H9 (cell line): ENCODE measurements at regions not wholly inside any gene's neighbourhood (a gene's known extent, or its start where the extent isn't known, plus 50 kb on each side); places are given as distances from the start of the nearest gene placed in this dataset.

Experiments
- DNase-seq: peaks from one replicate; pipeline ENCODE4 v3.0.0-alpha.2; 2017
- H2AFZ ChIP-seq: one replicate; pipeline ENCODE4 v1.6.1; 2013; ENCODE audit warnings: mild to moderate bottlenecking, low read length, control low read depth, moderate library complexity
- H2AK5ac ChIP-seq: 2 replicates; pipeline ENCODE4 v1.6.1; 2013; ENCODE audit warnings: low read length, control low read depth, mixed read lengths; ENCODE audit not compliant: insufficient read length
- H2BK120ac ChIP-seq: one replicate; pipeline ENCODE4 v1.6.1; 2013; ENCODE audit warnings: low read depth, mild to moderate bottlenecking, low read length, control low read depth, inconsistent platforms; ENCODE audit not compliant: poor library complexity, severe bottlenecking
- H2BK12ac ChIP-seq: 2 replicates; pipeline ENCODE4 v1.6.1; 2013; ENCODE audit warnings: low read length, control low read depth, mixed read lengths, low read depth; ENCODE audit not compliant: insufficient read length
- H2BK15ac ChIP-seq: 2 replicates; pipeline ENCODE4 v1.6.1; 2013; ENCODE audit warnings: low read depth, low read length, control low read depth
- H2BK20ac ChIP-seq: one replicate; pipeline ENCODE4 v1.6.1; 2013; ENCODE audit warnings: low read depth, mild to moderate bottlenecking, low read length, control low read depth, inconsistent platforms; ENCODE audit not compliant: poor library complexity, severe bottlenecking
- H2BK5ac ChIP-seq: 2 replicates; pipeline ENCODE4 v1.6.1; 2013; ENCODE audit warnings: low read length, control low read depth, mixed read lengths; ENCODE audit not compliant: insufficient read length
- H3K14ac ChIP-seq: 2 replicates; pipeline ENCODE4 v1.6.1; 2013; ENCODE audit warnings: low read length, control low read depth; ENCODE audit not compliant: insufficient read depth
- H3K18ac ChIP-seq: 2 replicates; pipeline ENCODE4 v1.6.1; 2013; ENCODE audit warnings: low read depth, mild to moderate bottlenecking, mixed read lengths, low read length, control low read depth; ENCODE audit not compliant: insufficient read length
- H3K23ac ChIP-seq: 2 replicates; pipeline ENCODE4 v1.6.1; 2013; ENCODE audit warnings: low read length, control low read depth, mixed read lengths, low read depth; ENCODE audit not compliant: insufficient read length
- H3K23me2 ChIP-seq: 2 replicates; pipeline ENCODE4 v1.6.1; 2013; ENCODE audit warnings: low read depth, mild to moderate bottlenecking, mixed read lengths, low read length, control low read depth; ENCODE audit not compliant: insufficient read length, poor library complexity, severe bottlenecking
- H3K27ac ChIP-seq: 2 replicates; pipeline ENCODE4 v1.5.1; 2013; ENCODE audit warnings: low read length, control low read depth, mixed read lengths, low read depth; ENCODE audit not compliant: insufficient read length
- H3K27me3 ChIP-seq: 2 replicates; pipeline ENCODE4 v1.6.1; 2013; ENCODE audit warnings: low read length, control low read depth, inconsistent platforms; ENCODE audit not compliant: insufficient read depth
- H3K4ac ChIP-seq: 2 replicates; pipeline ENCODE4 v1.6.1; 2013; ENCODE audit warnings: low read depth, mild to moderate bottlenecking, control low read depth, inconsistent platforms, low read length, moderate library complexity
- H3K4me1 ChIP-seq: 2 replicates; pipeline ENCODE4 v1.6.1; 2013; ENCODE audit warnings: low read length, control low read depth, inconsistent platforms; ENCODE audit not compliant: insufficient read depth
- H3K4me2 ChIP-seq: 2 replicates; pipeline ENCODE4 v1.6.1; 2013; ENCODE audit warnings: low read length, control low read depth, mixed read lengths; ENCODE audit not compliant: insufficient read length, insufficient read depth
- H3K56ac ChIP-seq: 2 replicates; pipeline ENCODE4 v1.6.1; 2013; ENCODE audit warnings: low read depth, mild to moderate bottlenecking, mixed read lengths, low read length, control low read depth; ENCODE audit not compliant: insufficient read length
- H3K79me1 ChIP-seq: 2 replicates; pipeline ENCODE4 v1.6.1; 2013; ENCODE audit warnings: low read depth, mild to moderate bottlenecking, moderate library complexity, low read length, control low read depth, inconsistent platforms; ENCODE audit not compliant: insufficient read depth, poor library complexity, severe bottlenecking
- H3K79me2 ChIP-seq: 2 replicates; pipeline ENCODE4 v1.6.1; 2013; ENCODE audit warnings: low read length, control low read depth, inconsistent platforms; ENCODE audit not compliant: insufficient read depth
- H3K9ac ChIP-seq: 2 replicates; pipeline ENCODE4 v1.6.1; 2013; ENCODE audit warnings: low read length, control low read depth, mixed read lengths; ENCODE audit not compliant: insufficient read length; ENCODE audit errors: extremely low read depth
- H3K9me3 ChIP-seq: one replicate; pipeline ENCODE4 v1.6.1; 2013; ENCODE audit warnings: low read depth, low read length, inconsistent platforms; ENCODE audit not compliant: control insufficient read depth
- H3T11ph ChIP-seq: one replicate; pipeline ENCODE4 v1.6.1; 2013; ENCODE audit warnings: mild to moderate bottlenecking, low read length, control low read depth, inconsistent platforms
- H4K20me1 ChIP-seq: one replicate; pipeline ENCODE4 v1.6.1; 2013; ENCODE audit not compliant: control insufficient read depth, insufficient read length, insufficient read depth
- H4K5ac ChIP-seq: 2 replicates; pipeline ENCODE4 v1.6.1; 2013; ENCODE audit warnings: low read depth, mild to moderate bottlenecking, mixed read lengths, low read length, control low read depth; ENCODE audit not compliant: insufficient read length
- H4K8ac ChIP-seq: replicated peaks from 2 replicates; pipeline ENCODE4 v1.6.1; 2013; ENCODE audit warnings: low read length, control low read depth, mixed read lengths, low read depth; ENCODE audit not compliant: insufficient read length
- H4K91ac ChIP-seq: 2 replicates; pipeline ENCODE4 v1.6.1; 2013; ENCODE audit warnings: low read depth, mild to moderate bottlenecking, moderate library complexity, mixed read lengths, low read length, control low read depth; ENCODE audit not compliant: insufficient read length
- H3K27ac Mint-ChIP-seq, 3 experiments: 2 replicates in 2 of 3; 3 replicates in 1 of 3; pipeline ENCODE4 v1.8.0; 2020 to 2021; ENCODE audit warnings: mixed read lengths in 3 of 3, mild to moderate bottlenecking in 1 of 3, moderate library complexity in 1 of 3
- H3K27me3 Mint-ChIP-seq: 2 replicates; pipeline ENCODE4 v1.8.0; 2021; ENCODE audit warnings: low read depth, mild to moderate bottlenecking, moderate library complexity, mixed read lengths
- H3K36me3 Mint-ChIP-seq, 3 experiments: 2 replicates in 2 of 3; 3 replicates in 1 of 3; pipeline ENCODE4 v1.8.0; 2020 to 2021; ENCODE audit warnings: low read depth in 3 of 3, mixed read lengths in 3 of 3; ENCODE audit not compliant: insufficient read depth in 1 of 3
- H3K4me1 Mint-ChIP-seq, 2 experiments: 2 replicates each; pipeline ENCODE4 v1.8.0; 2020; ENCODE audit warnings: mixed read lengths in 2 of 2
- H3K4me3 Mint-ChIP-seq, 2 experiments: 2 replicates in 1 of 2; 3 replicates in 1 of 2; pipeline ENCODE4 v1.8.0; 2020 to 2021; ENCODE audit warnings: mild to moderate bottlenecking in 2 of 2, mixed read lengths in 2 of 2, moderate library complexity in 1 of 2
- H3K9me3 Mint-ChIP-seq, 2 experiments: 2 replicates in 1 of 2; 3 replicates in 1 of 2; pipeline ENCODE4 v1.8.0; 2020; ENCODE audit warnings: mild to moderate bottlenecking in 2 of 2, mixed read lengths in 2 of 2, moderate library complexity in 1 of 2
- CTCF ChIP-seq: fragments of 200-600 bp; sonication (generic); conservative IDR thresholded peaks from 3 replicates; pipeline ENCODE4 v1.8.0; 2021; ENCODE audit warnings: antibody characterized with exemption, mild to moderate bottlenecking
- WGBS: extraction: QIAGEN DNeasy Blood & Tissue Kit; methylation state at CpG from one replicate; pipeline ENCODE4 v1.1.7; 2013; ENCODE audit warnings: missing lambda C conversion rate, low lambda C conversion rate, mixed read lengths; ENCODE audit not compliant: insufficient read length; ENCODE audit errors: extremely low coverage; 5-methylcytosine and 5-hydroxymethylcytosine counted together

- H3K4me1 ChIP-seq = no peaks in the 10 kb centered on the region
- Mint-ChIP-seq H3K36me3 (peaks cover 0 to 4% (median 0%) of the 10 kb centered on the region in 3 experiments; a peak in 2 of 7 replicates), H3K27me3 (no peaks in the 10 kb centered on the region), H3K4me1 (no peaks in the 10 kb centered on the region), H3K27ac (peak overlapping the region in 1 of 3 experiments; percentile 74; a peak in 3 of 7 replicates), H3K9me3 (peaks cover 3 to 10% of the 10 kb centered on the region in 2 experiments), H3K4me3 (no peak overlapping the region)
- H3K23me2 ChIP-seq = no peaks in the 10 kb centered on the region
- H2BK15ac ChIP-seq = no peak overlapping the region
- no peak overlapping the region for H2BK5ac ChIP-seq
- no peak overlapping the region for H2BK120ac ChIP-seq
- H3K56ac ChIP-seq = no peak overlapping the region
- no peak overlapping the region for H3K18ac ChIP-seq
- no peaks in the 10 kb centered on the region for H4K20me1 ChIP-seq
- no peak overlapping the region for H3K27ac ChIP-seq
- no peaks in the 10 kb centered on the region for H3K79me2 ChIP-seq
- H2AFZ ChIP-seq = no peak overlapping the region
- TF ChIP-seq CTCF = no peak
- no peaks in the 10 kb centered on the region for H3K79me1 ChIP-seq
- H3K9ac ChIP-seq = no peak overlapping the region
- no peak overlapping the region for H3K14ac ChIP-seq
- H4K5ac ChIP-seq = no peak overlapping the region
- no CpG with 5 or more reads among the region's 5 CpGs for WGBS
- H3K9me3 ChIP-seq = no peaks in the 10 kb centered on the region
- H3K27me3 ChIP-seq = no peaks in the 10 kb centered on the region
- no peak overlapping the region for H2BK20ac ChIP-seq
- no peak overlapping the region for H3K4ac ChIP-seq
- H3K23ac ChIP-seq = no peak overlapping the region
- H2AK5ac ChIP-seq = no peak overlapping the region
- no peak overlapping the region for H4K91ac ChIP-seq
- no peak overlapping the region for H4K8ac ChIP-seq
- no peak overlapping the region for H3K4me2 ChIP-seq
- H2BK12ac ChIP-seq = no peak overlapping the region
- H3T11ph ChIP-seq = no peak overlapping the region
- no peak for DNase-seq
These were observed 260.7 kb upstream of the RIOK2 start for GRCh38 chr5:97443740-97444139.
